H1 (cell line): ENCODE measurements at regions not wholly inside any gene's neighbourhood (a gene's known extent, or its start where the extent isn't known, plus 50 kb on each side); places are given as distances from the start of the nearest gene placed in this dataset.

Experiments used
- BACH1 ChIP-seq: IDR thresholded peaks from 2 replicates; pipeline ENCODE4 v1.6.1; 2012; ENCODE audit warnings: low read length, improper control_type of control experiment
- CBX5 ChIP-seq: fragments of 300-800, 300-1000 bp; sonication (generic); IDR thresholded peaks from 2 replicates; pipeline ENCODE4 v1.7.1; 2016; ENCODE audit warnings: antibody characterized with exemption, low read length, low read depth
- CEBPB ChIP-seq: IDR thresholded peaks from 2 replicates; pipeline ENCODE4 v1.6.1; 2012; ENCODE audit warnings: low read depth, low read length
- POLR2AphosphoS5 ChIP-seq: IDR thresholded peaks from 2 replicates; pipeline ENCODE4 v1.6.1; 2011; ENCODE audit warnings: low read depth, low read length
- RXRA ChIP-seq: IDR thresholded peaks from 2 replicates; pipeline ENCODE4 v1.6.1; 2011; ENCODE audit warnings: low read depth, mild to moderate bottlenecking, low read length, moderate library complexity; ENCODE audit not compliant: insufficient read depth
- TCF12 ChIP-seq: IDR thresholded peaks from 2 replicates; pipeline ENCODE4 v1.6.1; 2011; ENCODE audit warnings: low read depth, mild to moderate bottlenecking, low read length
- TF ChIP-seq, protein P1 (sequence below): IDR thresholded peaks from 2 replicates; pipeline ENCODE4 v1.6.1; 2012; ENCODE audit warnings: inconsistent platforms
- TF ChIP-seq, protein P2 (sequence below), 3 experiments: IDR thresholded peaks; 1 replicate in 2 of 3; 2 replicates in 1 of 3; pipeline versions ENCODE4 v1.5.1 to v1.6.1; 2011; ENCODE audit warnings: low read length in 3 of 3, mild to moderate bottlenecking in 3 of 3, inconsistent platforms in 2 of 3, low read depth in 1 of 3, moderate library complexity in 1 of 3; ENCODE audit not compliant: insufficient read depth in 1 of 3; ENCODE audit errors: control extremely low read depth in 1 of 3
- TF ChIP-seq, protein P3 (sequence below): IDR thresholded peaks from 2 replicates; pipeline ENCODE4 v1.6.1; 2012; ENCODE audit warnings: inconsistent platforms

DNA sequence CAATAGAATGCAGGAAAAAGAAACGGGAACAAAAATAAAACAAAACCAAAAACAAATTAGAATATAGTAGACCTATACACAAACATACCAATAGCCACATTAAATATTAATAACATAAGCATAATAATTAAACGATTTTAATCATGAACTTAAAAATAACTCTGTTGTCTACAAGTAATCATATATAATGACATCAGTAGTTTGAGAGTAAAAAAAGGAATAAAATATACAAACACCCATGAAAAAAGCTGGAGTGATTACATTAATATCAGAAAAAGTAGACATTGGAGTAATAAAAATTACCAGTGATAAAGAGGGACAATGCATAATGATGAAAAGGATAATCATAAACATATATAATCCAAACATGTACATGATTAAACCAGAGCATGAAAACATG lies 181.8 kb downstream of the ATXN7L3B start:
- TF ChIP-seq CBX5, result no peak
- TF ChIP-seq, protein P1, sequence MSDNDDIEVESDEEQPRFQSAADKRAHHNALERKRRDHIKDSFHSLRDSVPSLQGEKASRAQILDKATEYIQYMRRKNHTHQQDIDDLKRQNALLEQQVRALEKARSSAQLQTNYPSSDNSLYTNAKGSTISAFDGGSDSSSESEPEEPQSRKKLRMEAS, result no peak
- TF ChIP-seq POLR2AphosphoS5, result no peak
- TF ChIP-seq, protein P2, sequence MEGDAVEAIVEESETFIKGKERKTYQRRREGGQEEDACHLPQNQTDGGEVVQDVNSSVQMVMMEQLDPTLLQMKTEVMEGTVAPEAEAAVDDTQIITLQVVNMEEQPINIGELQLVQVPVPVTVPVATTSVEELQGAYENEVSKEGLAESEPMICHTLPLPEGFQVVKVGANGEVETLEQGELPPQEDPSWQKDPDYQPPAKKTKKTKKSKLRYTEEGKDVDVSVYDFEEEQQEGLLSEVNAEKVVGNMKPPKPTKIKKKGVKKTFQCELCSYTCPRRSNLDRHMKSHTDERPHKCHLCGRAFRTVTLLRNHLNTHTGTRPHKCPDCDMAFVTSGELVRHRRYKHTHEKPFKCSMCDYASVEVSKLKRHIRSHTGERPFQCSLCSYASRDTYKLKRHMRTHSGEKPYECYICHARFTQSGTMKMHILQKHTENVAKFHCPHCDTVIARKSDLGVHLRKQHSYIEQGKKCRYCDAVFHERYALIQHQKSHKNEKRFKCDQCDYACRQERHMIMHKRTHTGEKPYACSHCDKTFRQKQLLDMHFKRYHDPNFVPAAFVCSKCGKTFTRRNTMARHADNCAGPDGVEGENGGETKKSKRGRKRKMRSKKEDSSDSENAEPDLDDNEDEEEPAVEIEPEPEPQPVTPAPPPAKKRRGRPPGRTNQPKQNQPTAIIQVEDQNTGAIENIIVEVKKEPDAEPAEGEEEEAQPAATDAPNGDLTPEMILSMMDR (IDR thresholded peaks at IDR 0.05; ENCODE audit: control extremely low read depth in 1 of 3, insufficient read depth in 1 of 3, low read depth in 1 of 3, low read length in 3 of 3), result no peak
- TF ChIP-seq, protein P3, sequence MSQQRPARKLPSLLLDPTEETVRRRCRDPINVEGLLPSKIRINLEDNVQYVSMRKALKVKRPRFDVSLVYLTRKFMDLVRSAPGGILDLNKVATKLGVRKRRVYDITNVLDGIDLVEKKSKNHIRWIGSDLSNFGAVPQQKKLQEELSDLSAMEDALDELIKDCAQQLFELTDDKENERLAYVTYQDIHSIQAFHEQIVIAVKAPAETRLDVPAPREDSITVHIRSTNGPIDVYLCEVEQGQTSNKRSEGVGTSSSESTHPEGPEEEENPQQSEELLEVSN, result no peak
- no peak for TF ChIP-seq CEBPB
- no peak for TF ChIP-seq TCF12
- no peak for TF ChIP-seq RXRA
- TF ChIP-seq BACH1, result no peak
